Fibroblast of skin of back (primary cell): ENCODE measurements at regions not wholly inside any gene's neighbourhood (a gene's known extent, or its start where the extent isn't known, plus 50 kb on each side); places are given as distances from the start of the nearest gene placed in this dataset.
"Not testable (repeated sequence)": the region's sequence is repeated elsewhere in the genome, so short reads cannot be mapped to it uniquely, and the experiment has no call there.

Experiments used
- DNase-seq: peaks from one replicate; pipeline ENCODE4 v3.0.0-alpha.2; 2013

DNA sequence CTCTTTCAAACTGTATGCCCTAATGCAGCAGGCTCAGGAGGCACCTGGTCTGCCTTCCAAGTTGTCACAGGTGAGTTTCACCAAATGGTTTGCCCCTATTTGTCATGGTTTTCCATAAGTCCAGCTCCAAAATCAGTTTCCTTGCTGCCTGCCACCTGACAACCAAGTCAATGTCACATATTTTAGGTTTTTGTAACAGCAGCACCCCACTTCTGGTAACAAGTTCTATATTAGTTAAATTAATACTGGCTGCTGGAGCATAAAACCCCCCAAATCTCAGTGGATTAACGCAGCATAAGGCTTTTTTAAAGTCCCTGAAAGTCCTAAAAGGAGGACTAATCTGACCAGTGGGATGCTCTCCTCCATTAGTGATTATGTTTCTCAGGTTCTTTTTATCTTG is 200.7 kb downstream of the RRAGC start:
- no peak for DNase-seq

DNA sequence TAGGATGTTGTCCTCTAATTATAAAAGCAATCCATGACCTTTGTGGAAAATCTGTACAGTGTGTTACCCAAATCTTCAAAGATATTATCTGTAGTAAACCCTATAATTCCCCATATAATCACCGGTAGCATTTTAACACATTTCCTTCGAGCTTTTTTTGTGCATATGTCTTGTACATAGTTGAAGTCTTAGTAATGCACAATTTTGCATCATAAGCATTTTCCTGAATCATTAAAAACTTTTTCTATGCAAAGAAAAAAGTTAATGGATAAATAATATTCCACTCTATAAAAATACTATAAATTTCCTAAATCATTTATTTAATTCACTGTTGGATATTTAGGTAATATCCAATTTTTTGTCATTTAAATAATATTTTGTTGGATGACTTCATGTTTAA is 201.7 kb downstream of the RRAGC start:
- DNase-seq = no peak

- DNase-seq = no peak
Observed at GRCh38 chr1:38657207-38657840, 202.2 kb downstream of the RRAGC start.

GRCh38 chr1:38656726-38657125 is 202.8 kb downstream of the RRAGC start:
- DNase-seq = no peak

DNA sequence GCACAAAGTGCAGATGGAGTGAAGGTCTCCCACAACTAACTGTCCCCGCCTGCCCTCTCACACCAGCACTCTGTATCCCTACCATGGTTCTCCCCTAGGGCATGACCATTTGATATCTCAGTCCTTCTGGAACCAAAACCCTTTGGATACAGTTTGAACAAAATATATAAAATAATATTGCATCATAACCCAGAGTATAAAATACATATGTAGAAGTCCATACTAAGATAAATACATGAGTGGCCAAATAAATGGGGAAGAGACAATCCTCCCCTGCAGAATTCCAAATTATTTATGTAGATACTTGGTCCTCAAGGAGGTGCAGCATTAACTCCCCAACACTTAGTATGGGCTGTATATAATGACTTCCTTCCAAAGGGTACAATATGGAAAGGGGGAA is 207.4 kb downstream of the RRAGC start:
- no peak for DNase-seq

GRCh38 chr1:38651669-38652068 is 207.9 kb downstream of the RRAGC start:
- DNase-seq = no peak

GRCh38 chr1:38648417-38648816 is 211.2 kb downstream of the RRAGC start:
- no peak for DNase-seq

DNA sequence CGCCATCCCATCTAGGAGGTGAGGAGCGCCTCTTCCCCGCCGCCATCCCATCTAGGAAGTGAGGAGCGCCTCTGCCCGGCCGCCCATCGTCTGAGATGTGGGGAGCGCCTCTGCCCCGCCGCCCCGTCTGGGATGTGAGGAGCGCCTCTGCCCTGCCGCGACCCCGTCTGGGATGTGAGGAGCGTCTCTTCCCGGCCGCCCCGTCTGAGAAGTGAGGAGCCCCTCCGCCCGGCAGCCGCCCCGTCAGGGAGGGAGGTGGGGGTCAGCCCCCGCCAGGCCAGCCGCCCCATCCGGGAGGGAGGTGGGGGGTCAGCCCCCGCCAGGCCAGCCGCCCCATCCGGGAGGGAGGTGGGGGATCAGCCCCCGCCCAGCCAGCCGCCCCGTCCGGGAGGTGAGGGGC is 212.2 kb downstream of the RRAGC start:
- DNase-seq = not testable (repeated sequence)

- DNase-seq = no peak
Observed at GRCh38 chr1:38644092-38644491, 215.5 kb downstream of the RRAGC start.

DNA sequence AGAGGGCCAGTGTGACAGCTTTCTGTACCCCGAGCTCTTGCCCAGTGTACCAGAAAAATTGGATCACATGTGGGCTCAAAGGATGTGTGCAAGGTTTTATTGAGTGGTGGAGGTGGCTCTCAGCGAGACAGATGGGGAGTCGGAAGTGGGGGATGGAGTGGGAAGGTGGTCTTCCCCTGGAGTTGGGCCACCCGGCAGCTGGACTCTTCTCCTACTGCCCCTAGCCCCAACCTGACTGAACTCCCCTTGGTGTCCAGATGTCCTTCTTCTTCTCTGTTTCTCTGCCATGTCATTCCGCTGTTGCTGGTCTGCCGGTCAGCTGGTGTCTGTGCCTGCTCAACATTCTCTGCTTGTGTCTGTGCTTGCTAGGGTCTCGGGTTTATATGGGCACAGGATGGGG is 217.9 kb downstream of the RRAGC start:
- no peak for DNase-seq

DNA sequence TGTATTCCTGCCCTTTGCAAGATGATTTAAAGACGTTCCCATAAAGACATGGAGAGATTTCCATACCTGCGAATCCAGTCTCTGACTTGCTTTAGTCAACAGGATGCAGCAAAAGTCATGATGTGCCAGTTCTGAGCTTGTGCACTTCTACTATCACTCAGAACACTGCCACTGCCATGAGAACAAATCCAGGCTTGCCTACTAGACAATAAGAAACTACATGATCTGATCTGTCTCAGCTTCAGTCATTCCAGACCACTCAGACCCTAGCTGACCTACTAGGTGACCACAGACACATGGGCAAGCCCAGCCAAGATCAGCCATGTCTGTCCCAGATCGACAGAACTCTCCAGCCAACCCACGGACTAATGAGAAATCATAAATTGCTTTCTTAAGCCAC is 219.2 kb downstream of the RRAGC start:
- no peak for DNase-seq

- DNase-seq = no peak
Observed at GRCh38 chr1:38628241-38628640, 231.3 kb downstream of the RRAGC start.

DNA sequence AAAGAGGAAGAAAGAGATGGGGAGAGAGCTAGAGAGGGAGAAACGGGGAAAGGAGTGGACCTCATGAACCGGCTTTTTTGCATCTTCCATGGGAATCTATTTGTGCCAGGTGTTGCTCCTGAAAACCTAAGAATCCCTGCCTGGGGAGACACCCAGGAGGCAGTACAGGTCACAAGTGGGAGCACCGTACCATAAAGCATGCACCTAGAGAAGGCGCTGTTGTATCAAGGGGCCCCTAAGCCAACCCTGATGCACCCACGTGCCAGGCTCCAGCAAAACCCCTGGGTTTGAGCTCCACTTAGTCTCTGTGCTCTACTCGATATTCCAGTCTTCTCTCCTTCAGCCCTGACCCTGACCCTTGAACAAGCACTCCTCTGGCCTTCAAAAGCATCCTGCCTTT is 233.6 kb downstream of the RRAGC start:
- no peak for DNase-seq

DNA sequence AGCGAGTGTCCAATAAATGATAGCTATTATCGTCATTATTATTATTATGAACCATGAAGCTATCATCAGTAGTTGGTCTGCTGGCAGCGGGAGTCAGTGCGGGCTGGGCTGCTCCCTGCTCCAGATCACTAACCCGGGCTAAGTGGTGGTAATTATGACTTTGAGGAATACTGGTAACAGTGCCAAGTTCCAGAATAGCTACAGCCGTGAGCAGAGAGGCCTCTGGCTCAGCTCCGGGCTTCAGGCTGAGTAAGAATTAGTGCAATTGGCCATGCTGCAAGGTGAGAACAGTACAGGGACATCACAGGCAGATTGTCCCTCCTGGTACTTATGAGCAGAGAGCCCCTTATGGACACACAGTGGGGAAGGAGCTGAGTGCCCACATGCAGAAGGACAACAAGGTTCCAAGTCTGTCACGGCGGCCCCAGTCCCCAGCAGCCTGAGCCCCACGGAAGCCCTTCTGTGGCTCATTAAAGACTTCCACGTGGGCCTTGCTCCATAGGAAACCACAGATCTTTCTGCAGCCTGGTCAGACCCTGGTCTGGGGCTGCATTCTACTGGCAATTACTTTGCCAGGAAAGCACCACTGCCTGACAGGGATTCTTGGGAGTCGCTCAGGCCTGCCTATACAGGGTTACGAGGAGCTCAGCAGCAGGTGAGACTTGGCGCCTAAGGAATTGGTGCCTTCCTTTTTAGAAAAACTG is 235.1 kb downstream of the RRAGC start:
- DNase-seq = no peak

- no peak for DNase-seq
Observed at GRCh38 chr1:38623529-38623928, 236.0 kb downstream of the RRAGC start.

GRCh38 chr1:38622197-38622596 is 237.4 kb downstream of the RRAGC start:
- DNase-seq = no peak

GRCh38 chr1:38616846-38617245 is 242.7 kb downstream of the RRAGC start:
- no peak for DNase-seq

- DNase-seq = no peak
Observed at GRCh38 chr1:38615680-38616079, 243.9 kb downstream of the RRAGC start.

DNA sequence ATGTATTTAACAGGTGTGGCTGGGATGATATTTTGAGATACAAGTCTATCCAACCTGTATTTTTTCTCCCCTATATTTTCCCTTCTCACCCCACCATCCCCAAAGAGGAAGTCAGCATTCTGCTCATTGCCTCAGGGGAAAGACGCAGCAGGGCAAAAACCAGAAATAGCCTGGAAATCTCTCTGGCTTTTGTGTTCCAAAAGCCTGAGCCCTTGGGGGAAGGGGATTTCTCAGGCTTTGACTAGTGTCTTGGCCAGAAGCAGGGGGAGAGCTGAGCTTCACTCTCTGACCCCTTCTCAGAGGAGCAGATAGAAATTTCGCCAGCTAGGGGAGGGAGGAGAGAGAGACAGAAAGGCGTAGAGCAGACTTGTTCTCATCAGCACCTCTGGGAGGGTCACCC is 244.7 kb downstream of the RRAGC start:
- no peak for DNase-seq

DNA sequence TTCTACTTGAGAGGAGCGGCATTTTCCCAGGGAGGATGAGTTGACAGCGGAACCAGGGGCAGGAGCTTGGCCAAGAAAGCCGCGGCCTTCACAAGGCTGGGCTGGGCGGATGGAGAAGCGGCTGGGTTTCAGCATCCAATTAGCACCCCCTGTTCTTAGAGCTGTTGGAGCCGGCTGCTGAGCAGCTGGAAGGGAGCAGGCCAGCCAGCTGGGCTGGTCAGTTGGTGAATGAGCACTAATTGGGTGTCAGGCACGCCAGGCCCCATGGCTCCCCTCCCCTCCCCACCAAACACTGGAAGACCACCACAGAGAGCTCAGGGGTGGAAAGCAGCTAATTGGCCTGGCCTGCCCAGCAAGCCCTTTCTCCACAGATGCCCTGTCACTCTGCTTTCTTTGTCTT is 245.6 kb downstream of the RRAGC start:
- no peak for DNase-seq

DNA sequence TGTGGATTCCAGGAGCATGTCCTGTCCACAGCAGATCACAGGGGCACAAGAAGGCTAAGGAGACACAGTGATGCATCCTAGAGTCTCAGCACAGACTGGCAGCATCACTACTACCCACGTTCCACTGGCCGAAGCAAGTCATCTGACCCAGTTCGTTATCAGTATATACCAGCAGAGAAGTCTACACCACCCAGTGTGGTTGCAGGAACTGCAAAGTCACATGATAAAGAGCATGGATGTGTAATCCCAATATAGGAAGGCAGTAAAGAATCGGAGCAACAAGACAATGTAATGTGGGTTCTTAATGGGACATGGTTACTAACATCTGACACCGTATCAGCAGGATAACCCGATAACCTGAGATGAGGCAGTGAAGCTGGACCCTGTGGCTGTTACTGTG is 246.6 kb downstream of the RRAGC start:
- DNase-seq = no peak

DNA sequence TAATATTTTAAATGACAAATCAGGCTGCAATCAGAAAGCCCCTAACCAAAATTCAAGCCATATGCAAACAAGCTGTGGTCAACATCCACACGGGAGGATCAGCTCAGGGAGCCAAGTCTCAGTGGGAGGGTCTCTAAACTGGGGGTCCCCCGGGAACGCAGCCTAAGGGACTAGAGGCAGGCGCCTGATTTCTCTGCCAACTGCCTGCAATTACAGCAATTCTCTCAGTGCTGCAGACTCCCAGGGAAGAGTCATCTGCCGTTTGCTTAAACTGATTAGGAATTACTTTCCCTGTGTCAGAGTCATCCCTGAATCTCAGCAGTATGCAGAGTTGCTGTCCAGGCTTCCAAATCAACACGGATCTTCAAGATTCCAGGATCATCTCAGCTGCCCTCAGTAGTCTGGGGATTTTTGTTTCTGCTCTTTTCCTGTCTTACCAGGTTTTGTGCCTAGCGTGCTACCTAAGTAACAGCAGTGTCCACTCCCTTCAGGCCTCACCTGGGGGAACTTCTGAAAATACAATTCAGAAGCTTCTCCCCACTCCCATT is 247.8 kb downstream of the RRAGC start:
- no peak for DNase-seq

GRCh38 chr1:38609166-38610025 is 250.2 kb downstream of the RRAGC start:
- DNase-seq = no peak
